RWPE2 (cell line): ENCODE measurements at regions not wholly inside any gene's neighbourhood (a gene's known extent, or its start where the extent isn't known, plus 50 kb on each side); places are given as distances from the start of the nearest gene placed in this dataset.

Experiments
- ATAC-seq: fragments of 200-7000 bp; cut with Tn5 transposase; 3 replicates; pipeline ENCODE4 v1.9.1; 2021; ENCODE audit warnings: low read depth
- DNase-seq: peaks from one replicate; pipeline ENCODE4 v3.0.0-alpha.2; 2020; ENCODE audit warnings: low spot score
- H3K27ac ChIP-seq: fragments of 450-650 bp; 2 replicates; pipeline ENCODE4 v1.5.1; 2017; ENCODE audit warnings: mild to moderate bottlenecking; ENCODE audit not compliant: poor library complexity, severe bottlenecking
- H3K27me3 ChIP-seq: fragments of 250-450 bp; sonication (Bioruptor Pico); 2 replicates; pipeline ENCODE4 v1.5.1; 2021; ENCODE audit warnings: mild to moderate bottlenecking, moderate library complexity; ENCODE audit not compliant: insufficient read depth, poor library complexity, severe bottlenecking
- H3K36me3 ChIP-seq: fragments of 250-450 bp; sonication (Bioruptor Pico); 2 replicates; pipeline ENCODE4 v1.5.1; 2020; ENCODE audit warnings: low read depth, mild to moderate bottlenecking, moderate library complexity
- H3K4me1 ChIP-seq: fragments of 250-450 bp; sonication (Bioruptor Pico); 2 replicates; pipeline ENCODE4 v1.5.1; 2021; ENCODE audit warnings: mild to moderate bottlenecking, moderate library complexity; ENCODE audit not compliant: insufficient read depth, poor library complexity, severe bottlenecking
- H3K4me3 ChIP-seq: fragments of 250-450 bp; sonication (Bioruptor Pico); 2 replicates; pipeline ENCODE4 v1.5.1; 2021; ENCODE audit warnings: mild to moderate bottlenecking, moderate library complexity; ENCODE audit not compliant: severe bottlenecking
- H3K9me3 ChIP-seq: fragments of 250-450 bp; sonication (Bioruptor Pico); 2 replicates; pipeline ENCODE4 v1.5.1; 2021; ENCODE audit warnings: mild to moderate bottlenecking, moderate library complexity; ENCODE audit not compliant: severe bottlenecking
- CTCF ChIP-seq: fragments of 450-650 bp; IDR thresholded peaks from one replicate; pipeline ENCODE4 v1.5.1; 2017; ENCODE audit warnings: mild to moderate bottlenecking, moderate library complexity; ENCODE audit not compliant: poor library complexity, severe bottlenecking

- DNase-seq (no peak), ATAC-seq (no peak)
- H3K27me3 ChIP-seq, result no peaks in the 10 kb centered on the region
- H3K4me3 ChIP-seq, result no peak overlapping the region
- H3K36me3 ChIP-seq, result no peaks in the 10 kb centered on the region
- no peaks in the 10 kb centered on the region for H3K9me3 ChIP-seq
- no peak for TF ChIP-seq CTCF
- no peak overlapping the region for H3K27ac ChIP-seq
- H3K4me1 ChIP-seq, result no peaks in the 10 kb centered on the region
These were observed 50.9 kb upstream of the BCOR start for GRCh38 chrX:40148385-40149285.

GRCh38 chrX:40147971-40148370, 50.2 kb upstream of the BCOR start:
- no peak overlapping the region for H3K27ac ChIP-seq
- no peaks in the 10 kb centered on the region for H3K4me1 ChIP-seq
- no peaks in the 10 kb centered on the region for H3K36me3 ChIP-seq
- H3K27me3 ChIP-seq, result no peaks in the 10 kb centered on the region
- no peaks in the 10 kb centered on the region for H3K9me3 ChIP-seq
- TF ChIP-seq CTCF, result no peak
- ATAC-seq (no peak), DNase-seq (no peak)
- no peak overlapping the region for H3K4me3 ChIP-seq
